ENCODE measurements at regions not wholly inside any gene's neighbourhood (a gene's known extent, or its start where the extent isn't known, plus 50 kb on each side); places are given as distances from the start of the nearest gene placed in this dataset.

DNA sequence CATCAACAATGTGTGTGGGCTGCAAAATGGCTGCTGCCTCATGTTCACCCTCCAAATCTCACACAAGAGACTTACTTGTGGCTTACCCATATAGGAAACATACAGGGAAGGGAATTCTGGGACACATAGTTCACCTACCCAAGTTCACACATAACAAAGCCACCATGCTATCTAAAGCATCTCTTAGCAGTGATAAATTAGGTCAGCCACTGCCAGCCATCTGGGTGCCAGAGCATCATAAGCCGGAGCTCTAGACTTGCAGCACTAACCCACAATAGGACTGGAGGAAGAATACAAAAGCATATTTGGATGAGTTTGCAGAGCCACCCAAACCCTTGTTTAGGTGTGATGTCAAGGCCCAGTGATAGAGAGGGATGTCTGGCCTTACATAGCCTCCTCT, 321.7 kb downstream of the SEC16B start:
- no peak for TF ChIP-seq RAD21 (IDR thresholded peaks at IDR 0.05; ENCODE audit: low read length)
- TF ChIP-seq SMC3 (IDR thresholded peaks at IDR 0.05; ENCODE audit: low read depth, low read length): no peak
- TF ChIP-seq CTCF (conservative IDR thresholded peaks at IDR 0.05; ENCODE audit: low read depth, low read length): no peak
- no peak for TF ChIP-seq POLR2A (IDR thresholded peaks at IDR 0.05; ENCODE audit: low read depth, low read length)
- TF ChIP-seq ELK1 (IDR thresholded peaks at IDR 0.05; ENCODE audit: borderline replicate concordance, low read depth, low read length): no peak
